IPS-18c (cell line): ENCODE measurements at regions not wholly inside any gene's neighbourhood (a gene's known extent, or its start where the extent isn't known, plus 50 kb on each side); places are given as distances from the start of the nearest gene placed in this dataset.

Experiments used
- H3K4me3 ChIP-seq: 2 replicates; pipeline ENCODE4 v1.7.0; 2013; ENCODE audit warnings: low read depth, mild to moderate bottlenecking, low read length, moderate library complexity; ENCODE audit not compliant: insufficient read depth
- H3K9me3 ChIP-seq: one replicate; pipeline ENCODE4 v1.6.1; 2013; ENCODE audit warnings: mild to moderate bottlenecking, low read length, moderate library complexity; ENCODE audit not compliant: control insufficient read depth, insufficient read depth

DNA sequence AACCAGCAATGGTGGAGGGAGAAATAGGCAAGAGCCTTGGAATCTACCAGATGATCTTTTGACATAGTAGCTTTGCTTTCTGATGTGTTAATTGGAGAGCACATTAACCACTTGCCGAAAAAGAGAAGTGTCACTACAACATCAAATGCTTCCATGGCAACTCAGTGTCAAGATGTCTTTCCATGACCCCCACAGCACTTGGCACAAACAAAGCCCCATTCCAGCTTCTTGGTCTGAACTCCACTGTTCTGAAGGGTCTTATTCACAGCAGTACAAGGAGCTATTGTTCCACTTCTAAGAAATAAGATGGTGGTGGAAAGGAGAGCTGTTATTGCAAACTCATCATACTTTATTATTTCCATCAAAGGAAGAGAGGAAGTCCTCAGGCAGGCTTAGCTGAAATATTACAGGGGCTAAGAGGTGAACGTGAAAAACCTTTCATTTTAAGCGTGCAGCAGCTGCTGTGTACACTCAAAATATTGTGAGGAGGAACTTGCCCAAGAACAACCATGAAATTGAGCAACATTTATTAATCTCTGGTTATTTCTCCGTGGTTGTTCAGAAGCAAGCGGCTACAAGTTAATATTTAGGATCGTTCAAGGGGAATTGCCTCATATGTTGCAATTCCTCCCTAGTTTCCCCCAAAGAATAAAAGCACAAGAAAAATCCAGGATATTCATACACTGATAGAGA, 354.8 kb upstream of the CELF2 start:
- H3K9me3 ChIP-seq = no peaks in the 10 kb centered on the region

DNA sequence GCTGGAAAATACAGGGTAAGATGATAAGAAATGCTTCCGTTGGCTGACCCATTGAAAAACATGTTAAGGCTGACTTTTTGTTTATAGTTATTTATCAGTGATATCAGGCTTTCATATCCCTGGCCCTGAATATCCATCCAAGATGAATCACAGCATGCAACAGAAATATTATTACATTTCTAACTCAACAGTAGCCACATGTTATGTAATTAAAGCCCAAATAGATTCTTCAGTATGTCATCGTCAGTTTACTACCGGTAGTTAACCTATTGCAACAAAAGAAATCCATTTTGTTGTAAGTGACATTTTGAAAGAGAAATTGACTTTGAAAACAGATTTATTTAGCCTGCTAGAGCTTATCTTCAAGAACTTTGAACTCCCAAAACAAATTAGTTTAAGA, 354.1 kb upstream of the CELF2 start:
- no peak overlapping the region for H3K4me3 ChIP-seq
- H3K9me3 ChIP-seq = no peaks in the 10 kb centered on the region

More for the DNA sequence above, 354.8 kb upstream of the CELF2 start:
- no peak overlapping the region for H3K4me3 ChIP-seq

- H3K4me3 ChIP-seq = no peak overlapping the region
- H3K9me3 ChIP-seq = no peaks in the 10 kb centered on the region
These were observed 351.9 kb upstream of the CELF2 start for GRCh38 chr10:10665750-10666149.

DNA sequence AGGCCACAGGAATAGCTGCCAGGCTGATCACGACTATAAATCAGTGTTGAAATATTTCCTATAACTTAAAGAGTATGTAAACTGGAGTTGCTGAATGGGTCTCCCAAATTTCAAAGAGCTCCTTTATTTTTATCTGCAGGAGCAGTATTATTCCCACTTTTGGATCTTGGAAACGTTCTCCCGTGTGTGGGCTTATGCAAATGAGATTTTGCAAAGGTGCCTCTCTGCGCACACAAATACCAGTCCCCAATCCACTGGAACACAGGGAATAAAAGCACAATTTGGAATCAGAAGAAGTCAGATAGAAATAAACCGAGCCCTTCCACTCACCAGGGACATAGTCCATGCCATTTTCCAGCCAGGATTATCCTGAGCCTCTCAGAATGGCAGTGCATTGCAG, 350.2 kb upstream of the CELF2 start:
- H3K9me3 ChIP-seq = no peaks in the 10 kb centered on the region

GRCh38 chr10:10676972-10677371, 340.7 kb upstream of the CELF2 start:
- Histone ChIP-seq H3K9me3 (no peaks in the 10 kb centered on the region), H3K4me3 (no peak overlapping the region)

More for the DNA sequence above, 350.2 kb upstream of the CELF2 start:
- H3K4me3 ChIP-seq = no peak overlapping the region

DNA sequence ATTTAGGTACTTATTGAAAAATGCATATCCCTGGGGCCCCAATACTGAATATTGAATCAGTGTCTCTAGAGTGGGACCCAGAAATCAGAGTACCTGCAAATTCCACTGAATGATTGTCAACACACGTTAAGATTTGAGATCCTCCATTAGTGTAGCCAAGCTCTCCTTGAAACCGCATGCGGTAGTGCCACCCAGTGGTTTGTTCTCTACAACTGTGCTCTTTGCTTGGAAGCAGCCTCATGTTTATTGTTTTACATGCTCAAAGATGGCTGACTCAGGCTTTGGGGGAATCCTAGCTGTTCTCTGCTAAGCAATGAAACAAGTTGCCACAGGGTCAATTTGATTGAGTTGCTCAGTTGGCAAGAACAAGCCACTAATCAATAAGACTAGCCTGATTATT, 340.2 kb upstream of the CELF2 start:
- Histone ChIP-seq H3K9me3 (no peaks in the 10 kb centered on the region), H3K4me3 (no peak overlapping the region)

GRCh38 chr10:10680496-10680895, 337.2 kb upstream of the CELF2 start:
- no peak overlapping the region for H3K4me3 ChIP-seq
- H3K9me3 ChIP-seq = no peaks in the 10 kb centered on the region

GRCh38 chr10:10684972-10685371, 332.7 kb upstream of the CELF2 start:
- Histone ChIP-seq H3K9me3 (no peaks in the 10 kb centered on the region), H3K4me3 (no peak overlapping the region)

GRCh38 chr10:10685566-10685965, 332.1 kb upstream of the CELF2 start:
- no peaks in the 10 kb centered on the region for H3K9me3 ChIP-seq
- no peak overlapping the region for H3K4me3 ChIP-seq

DNA sequence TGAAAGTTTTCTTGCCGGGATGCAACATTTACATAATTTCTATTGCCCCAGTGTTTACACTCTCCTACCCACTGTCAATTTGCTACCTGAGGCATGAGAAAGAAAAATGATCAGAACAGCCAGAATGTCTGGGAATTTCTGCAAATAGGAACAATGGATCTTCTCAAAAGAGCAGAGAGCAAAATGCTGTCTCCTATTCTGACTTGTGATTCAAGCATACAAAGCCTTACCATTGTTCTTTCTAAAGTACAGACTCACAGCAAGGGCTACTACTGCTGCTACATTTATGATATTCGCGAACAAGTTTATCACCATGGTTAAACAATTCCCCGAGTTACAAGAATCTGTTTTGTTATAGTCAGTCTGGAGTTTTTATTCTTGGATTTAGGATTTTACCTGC, 329.9 kb upstream of the CELF2 start:
- H3K9me3 ChIP-seq = no peaks in the 10 kb centered on the region
- no peak overlapping the region for H3K4me3 ChIP-seq

- Histone ChIP-seq H3K9me3 (no peaks in the 10 kb centered on the region), H3K4me3 (no peak overlapping the region)
These were observed 318.2 kb upstream of the CELF2 start for GRCh38 chr10:10699427-10699826.

GRCh38 chr10:10701084-10701611, 316.5 kb upstream of the CELF2 start:
- H3K4me3 ChIP-seq = no peak overlapping the region
- H3K9me3 ChIP-seq = no peaks in the 10 kb centered on the region

DNA sequence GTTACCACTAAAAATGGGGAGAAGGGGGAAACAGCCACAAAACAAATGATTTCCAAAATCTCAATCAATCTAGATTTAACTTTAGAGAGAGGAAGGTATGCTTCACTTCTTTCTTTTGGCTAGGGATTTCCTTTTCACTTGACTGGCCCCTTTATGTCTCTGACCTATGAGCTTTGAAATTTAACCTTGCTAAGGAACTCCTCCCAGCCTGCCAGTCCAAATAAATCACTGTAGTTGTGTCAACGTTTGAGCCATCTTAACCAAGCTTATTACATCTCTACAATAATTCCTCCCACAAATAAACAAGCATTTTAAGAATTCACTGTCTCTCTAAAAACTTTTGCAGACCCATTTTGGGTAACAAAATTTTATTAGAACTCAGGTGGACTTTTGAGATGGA, 315.5 kb upstream of the CELF2 start:
- Histone ChIP-seq H3K4me3 (no peak overlapping the region), H3K9me3 (no peaks in the 10 kb centered on the region)

DNA sequence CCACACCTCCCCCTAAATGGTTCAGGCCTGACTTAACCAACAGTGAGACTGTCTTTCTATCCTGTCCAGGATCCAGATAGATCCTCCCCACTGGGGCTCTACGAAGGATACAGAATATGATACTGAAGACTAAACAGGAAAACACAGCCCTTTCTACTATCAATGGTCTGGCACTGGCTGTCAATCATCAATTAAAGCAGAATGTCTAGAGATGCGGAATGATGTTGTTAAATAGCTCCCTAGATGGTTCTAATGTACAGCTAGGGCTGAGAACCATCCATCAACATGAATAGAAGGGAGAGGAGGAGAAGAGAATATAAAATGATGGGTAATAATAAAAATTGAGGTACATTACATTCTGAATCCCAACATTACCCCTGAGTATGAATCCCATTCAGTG, 314.3 kb upstream of the CELF2 start:
- H3K9me3 ChIP-seq = no peaks in the 10 kb centered on the region

GRCh38 chr10:10712155-10712704, 305.4 kb upstream of the CELF2 start:
- no peaks in the 10 kb centered on the region for H3K9me3 ChIP-seq
- no peak overlapping the region for H3K4me3 ChIP-seq

More for the DNA sequence above, 314.3 kb upstream of the CELF2 start:
- H3K4me3 ChIP-seq = no peak overlapping the region

- Histone ChIP-seq H3K9me3 (no peaks in the 10 kb centered on the region), H3K4me3 (no peak overlapping the region)
These were observed 303.3 kb upstream of the CELF2 start for GRCh38 chr10:10714327-10714726.

DNA sequence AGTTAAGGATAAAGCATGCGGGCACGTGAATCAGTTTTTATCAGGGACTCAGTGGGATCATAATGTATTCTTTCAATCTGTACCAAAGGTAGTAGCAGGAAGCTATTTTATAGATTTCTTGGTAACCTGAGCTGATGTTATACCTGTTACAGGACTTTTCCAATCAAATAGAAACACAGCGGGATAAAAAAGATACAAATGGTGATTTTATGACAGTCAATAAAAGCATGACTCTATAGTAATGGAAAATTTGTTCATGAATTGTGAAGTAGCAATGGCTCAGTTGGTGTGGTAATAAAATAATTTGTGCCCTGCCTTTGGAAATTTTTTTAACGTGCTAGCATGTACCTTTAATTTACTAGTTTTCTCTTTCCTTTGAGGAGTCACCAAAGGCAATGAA, 300.7 kb upstream of the CELF2 start:
- no peaks in the 10 kb centered on the region for H3K9me3 ChIP-seq
- H3K4me3 ChIP-seq = no peak overlapping the region

- Histone ChIP-seq H3K9me3 (no peaks in the 10 kb centered on the region), H3K4me3 (no peak overlapping the region)
These were observed 295.2 kb upstream of the CELF2 start for GRCh38 chr10:10722422-10722821.

DNA sequence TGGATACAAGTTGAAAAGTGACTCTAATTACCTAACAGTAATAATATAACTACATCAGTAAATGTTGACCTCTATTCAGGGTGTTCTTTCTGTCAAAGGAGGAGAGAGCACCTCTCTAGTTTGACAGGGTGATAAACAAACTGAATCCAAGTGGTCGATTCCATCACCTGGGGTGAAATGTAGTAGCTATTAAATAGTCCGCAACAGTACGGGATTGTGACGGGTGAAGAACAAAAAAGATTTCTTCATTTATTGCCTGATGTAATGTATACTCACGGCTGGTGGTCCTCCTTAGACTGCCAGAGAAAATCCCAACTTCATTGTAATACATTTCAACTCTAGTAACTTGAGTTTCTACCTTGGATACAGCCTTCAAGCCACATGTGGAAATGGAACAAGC, 292.5 kb upstream of the CELF2 start:
- H3K4me3 ChIP-seq = no peak overlapping the region

More for the DNA sequence above, 292.5 kb upstream of the CELF2 start:
- H3K9me3 ChIP-seq = peaks cover 2% of the 10 kb centered on the region
